Breast epithelium (tissue), 4 donors: ENCODE measurements at regions not wholly inside any gene's neighbourhood (a gene's known extent, or its start where the extent isn't known, plus 50 kb on each side); places are given as distances from the start of the nearest gene placed in this dataset.

Source experiments
- DNase-seq, 2 donors: peaks; one replicate each; pipeline ENCODE4 v3.0.0-alpha.2; 2019; ENCODE audit warnings: low spot score in 2 of 2
- H3K27ac ChIP-seq, 2 donors: fragments of 200-600 bp; sonication (generic) in 1 of 2; one replicate each; pipeline ENCODE4 v1.5.1; 2016 to 2019; ENCODE audit warnings: mild to moderate bottlenecking in 1 of 2
- H3K27me3 ChIP-seq, 2 donors: fragments of 200-600 bp; sonication (generic) in 1 of 2; one replicate each; pipeline versions ENCODE4 v1.5.1 to v1.6.0; 2017 to 2019; ENCODE audit warnings: control low read depth in 1 of 2, mild to moderate bottlenecking in 1 of 2
- H3K36me3 ChIP-seq: fragments of 200-600 bp; one replicate; pipeline ENCODE4 v1.5.1; 2019
- H3K4me1 ChIP-seq, 2 donors: fragments of 200-600 bp; sonication (generic); one replicate each; pipeline ENCODE4 v1.5.1; 2016 to 2019; ENCODE audit warnings: control low read depth in 1 of 2
- H3K4me3 ChIP-seq, 3 donors: fragments of 200-600 bp; sonication (generic); 1 replicate in 2 of 3; 2 replicates in 1 of 3; pipeline ENCODE4 v1.5.1; 2016 to 2019; ENCODE audit warnings: mild to moderate bottlenecking in 3 of 3, moderate library complexity in 2 of 3
- H3K9me3 ChIP-seq, 2 donors: fragments of 200-600 bp; sonication (generic) in 1 of 2; one replicate each; pipeline ENCODE4 v1.5.1; 2016 to 2019; ENCODE audit warnings: control low read depth in 1 of 2
- CTCF ChIP-seq, 3 donors: fragments of 450-650 bp; IDR thresholded peaks; one replicate each; pipeline ENCODE4 v1.5.1; 2016 to 2017; ENCODE audit warnings: antibody characterized with exemption in 3 of 3, mild to moderate bottlenecking in 3 of 3, moderate library complexity in 3 of 3
- POLR2A ChIP-seq: fragments of 450-650 bp; IDR thresholded peaks from one replicate; pipeline ENCODE4 v1.6.1; 2016; ENCODE audit warnings: antibody characterized with exemption, mild to moderate bottlenecking, moderate library complexity
- POLR2AphosphoS5 ChIP-seq, 3 donors: sonication (generic); formaldehyde crosslinking; IDR thresholded peaks; one replicate each; pipeline ENCODE4 v1.6.1; 2017; ENCODE audit warnings: antibody characterized with exemption in 3 of 3
- intact Hi-C: fragments of 100-400 bp; cut with DNase I; formaldehyde crosslinking; loops from one replicate; pipeline ENCODE4 v1.15.1; 2023; ENCODE audit warnings: low total_unique reads

- intact Hi-C loops: no loop called here
- H3K4me1 ChIP-seq: no peaks in the 10 kb centered on the region
- TF ChIP-seq CTCF (IDR thresholded peaks at IDR 0.05) (no peak), POLR2A (no peak), POLR2AphosphoS5 (IDR thresholded peaks at IDR 0.05) (no peak)
Measured at GRCh38 chr1:14396100-14396499, 202.4 kb upstream of the KAZN start.

GRCh38 chr1:14403961-14404645 is 194.4 kb upstream of the KAZN start:
- H3K27me3 ChIP-seq: no peaks in the 10 kb centered on the region
- no peaks in the 10 kb centered on the region for H3K9me3 ChIP-seq
- no peak overlapping the region for H3K27ac ChIP-seq
- intact Hi-C loops: no loop called here
- H3K4me1 ChIP-seq: no peaks in the 10 kb centered on the region
- no peaks in the 10 kb centered on the region for H3K36me3 ChIP-seq
- no peak overlapping the region for H3K4me3 ChIP-seq
- DNase-seq: no peak
- TF ChIP-seq POLR2AphosphoS5 (IDR thresholded peaks at IDR 0.05) (no peak), CTCF (IDR thresholded peaks at IDR 0.05) (no peak), POLR2A (no peak)

More at GRCh38 chr1:14396100-14396499, 202.4 kb upstream of the KAZN start:
- Histone ChIP-seq H3K36me3 (no peaks in the 10 kb centered on the region), H3K9me3 (no peaks in the 10 kb centered on the region), H3K4me3 (no peak overlapping the region), H3K27ac (no peak overlapping the region), H3K27me3 (peaks cover 0 to 2% of the 10 kb centered on the region in 2 donors)
- no peak for DNase-seq

GRCh38 chr1:14404862-14405301 is 193.6 kb upstream of the KAZN start:
- Histone ChIP-seq H3K9me3 (no peaks in the 10 kb centered on the region), H3K4me1 (no peaks in the 10 kb centered on the region), H3K27ac (no peak overlapping the region), H3K27me3 (no peaks in the 10 kb centered on the region), H3K36me3 (no peaks in the 10 kb centered on the region), H3K4me3 (no peak overlapping the region)
- no peak for DNase-seq
- intact Hi-C loops: no loop called here
- no peak for TF ChIP-seq POLR2A
- TF ChIP-seq CTCF (IDR thresholded peaks at IDR 0.05): no peak
- no peak for TF ChIP-seq POLR2AphosphoS5 (IDR thresholded peaks at IDR 0.05)

GRCh38 chr1:14412235-14412634 is 186.2 kb upstream of the KAZN start:
- Histone ChIP-seq H3K9me3 (no peaks in the 10 kb centered on the region), H3K27ac (no peak overlapping the region), H3K36me3 (no peaks in the 10 kb centered on the region), H3K4me1 (no peaks in the 10 kb centered on the region), H3K27me3 (no peaks in the 10 kb centered on the region), H3K4me3 (no peak overlapping the region)
- intact Hi-C loops: no loop called here
- DNase-seq: no peak
- no peak for TF ChIP-seq CTCF (IDR thresholded peaks at IDR 0.05)
- no peak for TF ChIP-seq POLR2AphosphoS5 (IDR thresholded peaks at IDR 0.05)
- TF ChIP-seq POLR2A: no peak

- Histone ChIP-seq H3K27me3 (no peaks in the 10 kb centered on the region), H3K36me3 (no peaks in the 10 kb centered on the region), H3K9me3 (no peaks in the 10 kb centered on the region), H3K27ac (no peak overlapping the region), H3K4me1 (no peaks in the 10 kb centered on the region), H3K4me3 (no peak overlapping the region)
- DNase-seq: peak in 1 of 2 donors; percentile 27
- no peak for TF ChIP-seq CTCF (IDR thresholded peaks at IDR 0.05)
- no peak for TF ChIP-seq POLR2AphosphoS5 (IDR thresholded peaks at IDR 0.05)
- TF ChIP-seq POLR2A: no peak
- intact Hi-C loops: no loop called here
Measured at GRCh38 chr1:14413819-14414490, 184.5 kb upstream of the KAZN start.
